ENCODE measurements at regions not wholly inside any gene's neighbourhood (a gene's known extent, or its start where the extent isn't known, plus 50 kb on each side); places are given as distances from the start of the nearest gene placed in this dataset.

DNA sequence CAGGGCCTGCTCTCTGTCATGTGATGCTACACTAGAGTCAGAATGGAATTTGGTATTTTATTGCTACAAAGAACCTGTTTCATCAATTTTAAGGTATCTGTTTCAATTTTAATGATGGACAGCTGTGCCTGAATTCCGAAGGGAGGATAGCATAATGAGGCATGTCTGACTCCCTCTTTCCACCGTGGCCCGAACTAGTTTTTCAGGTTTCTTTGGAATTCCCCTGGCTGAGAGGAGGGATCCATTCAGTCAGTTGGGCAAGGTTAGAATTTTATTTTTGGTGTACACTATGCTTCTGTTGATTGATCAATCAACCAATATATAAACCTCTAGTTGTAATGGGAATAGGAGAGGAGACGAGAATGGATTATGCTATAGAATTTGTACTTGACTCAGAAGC is 761.8 kb downstream of the FAM133A start:
- no peaks in the 10 kb centered on the region for H3K27me3 ChIP-seq (replicated peaks in 1 of 4; ENCODE audit: control insufficient read depth in 3 of 4, extremely low read depth in 1 of 4, insufficient read depth in 3 of 4, low read length in 3 of 4)
- POLR2A ChIA-PET (ENCODE audit: partially characterized antibody), result no interaction called here

More for the DNA sequence above, 761.8 kb downstream of the FAM133A start:
- no peak overlapping the region for H2AFZ ChIP-seq (ENCODE audit: low read length)
- no peaks in the 10 kb centered on the region for H3K9me3 ChIP-seq (ENCODE audit: insufficient read depth in 2 of 2, low read depth in 1 of 2, low read length in 1 of 2)
- H4K20me1 ChIP-seq (replicated peaks in 1 of 2; ENCODE audit: control insufficient read depth in 1 of 2, insufficient read depth in 2 of 2, low read length in 2 of 2), result no peaks in the 10 kb centered on the region
- CTCF ChIA-PET (ENCODE audit: partially characterized antibody), result no interaction called here
- no peak overlapping the region for H4K5ac ChIP-seq (ENCODE audit: insufficient read length, low read depth, low read length)
- H2AK5ac ChIP-seq (ENCODE audit: low read depth, low read length), result no peak overlapping the region
- TF ChIP-seq ZNF274 (IDR thresholded peaks at IDR 0.05; ENCODE audit: borderline replicate concordance, extremely low read depth, low read length) (no peak), EP300 (IDR thresholded peaks at IDR 0.05; ENCODE audit: borderline replicate concordance in 1 of 2, low read depth in 2 of 2, low read length in 2 of 2) (no peak)
- TF ChIP-seq, protein P1, sequence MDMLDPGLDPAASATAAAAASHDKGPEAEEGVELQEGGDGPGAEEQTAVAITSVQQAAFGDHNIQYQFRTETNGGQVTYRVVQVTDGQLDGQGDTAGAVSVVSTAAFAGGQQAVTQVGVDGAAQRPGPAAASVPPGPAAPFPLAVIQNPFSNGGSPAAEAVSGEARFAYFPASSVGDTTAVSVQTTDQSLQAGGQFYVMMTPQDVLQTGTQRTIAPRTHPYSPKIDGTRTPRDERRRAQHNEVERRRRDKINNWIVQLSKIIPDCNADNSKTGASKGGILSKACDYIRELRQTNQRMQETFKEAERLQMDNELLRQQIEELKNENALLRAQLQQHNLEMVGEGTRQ (IDR thresholded peaks at IDR 0.05; ENCODE audit: low read length), result no peak
- no peak overlapping the region for H2BK5ac ChIP-seq (ENCODE audit: low read depth, low read length)
- FAIRE-seq (no peak), DNase-seq (ENCODE audit: low read depth in 1 of 2, low spot score in 2 of 2) (no peak)
- no peak overlapping the region for H3K18ac ChIP-seq (ENCODE audit: extremely low read depth, low read length)
- no peak overlapping the region for H3K27ac ChIP-seq (ENCODE audit: low read depth, low read length)
- no peak overlapping the region for H2BK12ac ChIP-seq (ENCODE audit: low read depth, low read length)
- no peak overlapping the region for H3K4ac ChIP-seq (replicated peaks; ENCODE audit: insufficient read length, low read depth, low read length)
- H3K36me3 ChIP-seq (ENCODE audit: control insufficient read depth in 2 of 4, insufficient read depth in 4 of 4, low read length in 3 of 4), result no peaks in the 10 kb centered on the region; a peak in 1 of 8 replicates
- no peak overlapping the region for H2BK120ac ChIP-seq (replicated peaks; ENCODE audit: low read depth, low read length)
- no peaks in the 10 kb centered on the region for H3K23me2 ChIP-seq (ENCODE audit: low read depth, low read length)
- no peak overlapping the region for H4K91ac ChIP-seq (replicated peaks; ENCODE audit: insufficient read length, low read length)
- no peak overlapping the region for H3K4me3 ChIP-seq (ENCODE audit: extremely low read depth in 1 of 4, insufficient read depth in 2 of 4, low read depth in 3 of 4, low read length in 4 of 4)
- no peak overlapping the region for H3K14ac ChIP-seq (ENCODE audit: insufficient read length)
- no peaks in the 10 kb centered on the region for H3K79me1 ChIP-seq (ENCODE audit: low read depth, low read length)
- no peaks in the 10 kb centered on the region for H3K79me2 ChIP-seq (ENCODE audit: control insufficient read depth in 1 of 2, insufficient read depth in 2 of 2, low read length in 2 of 2)
- H2BK15ac ChIP-seq (ENCODE audit: low read length), result no peak overlapping the region
- no peak overlapping the region for H2BK20ac ChIP-seq (ENCODE audit: low read length)
- no peak overlapping the region for H3K9ac ChIP-seq (replicated peaks in 1 of 4; ENCODE audit: extremely low read depth in 1 of 4, low read depth in 3 of 4, low read length in 3 of 4)
- 84% methylated on average over 4 of the region's 4 CpGs; no CpG with 5 or more reads in 1 of the 2 experiments for WGBS, 2 experiments (ENCODE audit: extremely low coverage in 1 of 2, insufficient coverage in 1 of 2, insufficient read length in 1 of 2, insufficient replicate concordance in 2 of 2, low coverage in 1 of 2, low lambda C conversion rate in 2 of 2, missing lambda C conversion rate in 1 of 2)
- H3K4me1 ChIP-seq (replicated peaks in 1 of 4; ENCODE audit: control insufficient read depth in 3 of 4, insufficient read depth in 4 of 4, low read length in 3 of 4), result no peaks in the 10 kb centered on the region
- no peak overlapping the region for H3K56ac ChIP-seq (replicated peaks; ENCODE audit: insufficient read length, low read depth, low read length)
- H4K8ac ChIP-seq (ENCODE audit: extremely low read depth, insufficient read depth, low read length), result no peak overlapping the region
- H3K23ac ChIP-seq (ENCODE audit: insufficient read length), result no peak overlapping the region
- H3K4me2 ChIP-seq (ENCODE audit: insufficient read depth in 1 of 2, low read depth in 2 of 2, low read length in 2 of 2), result no peak overlapping the region

Measured in H1 (cell line).